Fibroblast of the aortic adventitia (primary cell): ENCODE measurements at regions not wholly inside any gene's neighbourhood (a gene's known extent, or its start where the extent isn't known, plus 50 kb on each side); places are given as distances from the start of the nearest gene placed in this dataset. TPM values are rescaled to one million over a fixed set of nuclear protein-coding genes. Genes with fewer than 3 reads are reported as not detected.

Source experiments
- small RNA-seq: library from RNA; depleted of rRNA; stranded (forward); fragments of <200 nt; gene quantifications from one replicate; pipeline ENCODE3, GENCODE V24; 2012

Small RNAs in the stretch of these regions (small RNA-seq; reads per million reads assigned to genes)
- gene HIGD1AP3 (not detected), gene SUMO2P6 (not detected)
